ENCODE measurements at regions not wholly inside any gene's neighbourhood (a gene's known extent, or its start where the extent isn't known, plus 50 kb on each side); places are given as distances from the start of the nearest gene placed in this dataset.

GRCh38 chr11:128182844-128183243 lies 404.5 kb downstream of the ETS1 start:
- no peaks in the 10 kb centered on the region for H3K36me3 ChIP-seq (ENCODE audit: insufficient read depth)
- ATAC-seq = no peak
- H3K4me2 ChIP-seq = no peak overlapping the region
- 0 out of 3 replicates have a peak, but pooled peaks cover 3% of the 10 kb centered on the region for H3K36me3 Mint-ChIP-seq (ENCODE audit: low read depth)
- no peak overlapping the region for H2AFZ ChIP-seq
- H3K27me3 ChIP-seq (ENCODE audit: insufficient read depth) = no peaks in the 10 kb centered on the region
- no peaks in the 10 kb centered on the region for H3K4me1 ChIP-seq (ENCODE audit: insufficient read depth)
- peaks cover 5% of the 10 kb centered on the region for H3K27me3 Mint-ChIP-seq (ENCODE audit: insufficient read depth, low read depth, poor library complexity)
- no peak for TF ChIP-seq ETS1 (IDR thresholded peaks at IDR 0.05)
- no peaks in the 10 kb centered on the region for H3K4me1 Mint-ChIP-seq
- no peaks in the 10 kb centered on the region; the same call in 1 of the 2 replicates for H3K9me2 ChIP-seq (ENCODE audit: insufficient read depth)
- no peak overlapping the region for H3K4me3 Mint-ChIP-seq
- no peak overlapping the region for H3K27ac Mint-ChIP-seq
- peaks cover 30% of the 10 kb centered on the region for H3K9me3 Mint-ChIP-seq
- DNase-seq (ENCODE audit: low spot score) = no peak
- H3K4me3 ChIP-seq = no peak overlapping the region
- no peaks in the 10 kb centered on the region for H4K20me1 ChIP-seq (replicated peaks; ENCODE audit: insufficient read depth)
- no peak overlapping the region for H3K27ac ChIP-seq (ENCODE audit: low read depth)
- H3K79me2 ChIP-seq (replicated peaks; ENCODE audit: insufficient read depth) = no peaks in the 10 kb centered on the region
- H3F3A ChIP-seq (replicated peaks; ENCODE audit: low read depth) = no peaks in the 10 kb centered on the region

- H3K4me2 ChIP-seq = no peak overlapping the region
- Mint-ChIP-seq H3K27me3 (ENCODE audit: insufficient read depth, low read depth, poor library complexity) (peaks cover 5% of the 10 kb centered on the region), H3K27ac (no peak overlapping the region), H3K4me1 (no peaks in the 10 kb centered on the region), H3K4me3 (no peak overlapping the region), H3K9me3 (peaks cover 29% of the 10 kb centered on the region), H3K36me3 (ENCODE audit: low read depth) (0 out of 3 replicates have a peak, but pooled peaks cover 3% of the 10 kb centered on the region)
- H3K27ac ChIP-seq (ENCODE audit: low read depth) = no peak overlapping the region
- H2AFZ ChIP-seq = no peak overlapping the region
- no peaks in the 10 kb centered on the region for H3K27me3 ChIP-seq (ENCODE audit: insufficient read depth)
- TF ChIP-seq CTCF (conservative IDR thresholded peaks at IDR 0.05; ENCODE audit: low read depth in 2 of 2) (no peak), ZNF331 (CRISPR knock-in tag; IDR thresholded peaks at IDR 0.05; ENCODE audit: low read depth) (no peak), ETS1 (IDR thresholded peaks at IDR 0.05) (no peak), EZH2phosphoT487 (IDR thresholded peaks at IDR 0.05; ENCODE audit: unreplicated experiment) (no peak), ZNF114 (CRISPR knock-in tag; IDR thresholded peaks at IDR 0.05) (no peak), NANOG (IDR thresholded peaks at IDR 0.05; ENCODE audit: borderline replicate concordance) (no peak), CREB1 (CRISPR knock-in tag; IDR thresholded peaks at IDR 0.05; ENCODE audit: low read depth) (no peak), POLR2AphosphoS5 (IDR thresholded peaks at IDR 0.05; ENCODE audit: low read depth) (no peak), REST (IDR thresholded peaks at IDR 0.05; ENCODE audit: unreplicated experiment) (no peak), STAT1 (IDR thresholded peaks at IDR 0.05; ENCODE audit: unreplicated experiment) (no peak)
- H3K79me2 ChIP-seq (replicated peaks; ENCODE audit: insufficient read depth) = no peaks in the 10 kb centered on the region
- DNase-seq (ENCODE audit: low spot score) (no peak), ATAC-seq (no peak)
- H3F3A ChIP-seq (replicated peaks; ENCODE audit: low read depth) = no peaks in the 10 kb centered on the region
- H3K36me3 ChIP-seq (ENCODE audit: insufficient read depth) = no peaks in the 10 kb centered on the region
- no peak overlapping the region for H3K4me3 ChIP-seq
- no peaks in the 10 kb centered on the region for H4K20me1 ChIP-seq (replicated peaks; ENCODE audit: insufficient read depth)
- no peaks in the 10 kb centered on the region for H3K4me1 ChIP-seq (ENCODE audit: insufficient read depth)
- H3K9me2 ChIP-seq (ENCODE audit: insufficient read depth) = no peaks in the 10 kb centered on the region; the same call in 1 of the 2 replicates
Measured at GRCh38 chr11:128181984-128182383, 405.4 kb downstream of the ETS1 start.

All from GM23338 (cell line).